Ovary (tissue), 3 donors: ENCODE measurements at regions not wholly inside any gene's neighbourhood (a gene's known extent, or its start where the extent isn't known, plus 50 kb on each side); places are given as distances from the start of the nearest gene placed in this dataset.

Experiments
- CTCF ChIP-seq, 3 donors: fragments of 450-650 bp in 2 of 3; fragments of 200-600 bp in 1 of 3; IDR thresholded peaks; one replicate each; pipeline versions ENCODE4 v1.5.1 to v1.8.0; 2016 to 2022; ENCODE audit warnings: antibody characterized with exemption in 3 of 3, mild to moderate bottlenecking in 1 of 3
- POLR2A ChIP-seq: fragments of 450-650 bp; IDR thresholded peaks from one replicate; pipeline ENCODE4 v1.6.1; 2017; ENCODE audit warnings: antibody characterized with exemption, mild to moderate bottlenecking, moderate library complexity
- donor health status: DM: no; HTN: no; CAD: no.

GRCh38 chr5:15079566-15079965 lies 208.0 kb upstream of the ANKH start:
- TF ChIP-seq POLR2A (no peak), CTCF (IDR thresholded peaks at IDR 0.05) (no peak)
